CD4-positive, alpha-beta T cell treated with Interleukin-4 for 4 hours (primary cell): ENCODE measurements at regions not wholly inside any gene's neighbourhood (a gene's known extent, or its start where the extent isn't known, plus 50 kb on each side); places are given as distances from the start of the nearest gene placed in this dataset.

Experiments
- DNase-seq: peaks from one replicate; pipeline ENCODE4 v3.0.0-alpha.2; 2020

GRCh38 chrX:69110116-69110530, 55.1 kb downstream of the PJA1 start:
- no peak for DNase-seq

- DNase-seq = no peak
These were observed 55.5 kb downstream of the PJA1 start for GRCh38 chrX:69109706-69110105.

DNA sequence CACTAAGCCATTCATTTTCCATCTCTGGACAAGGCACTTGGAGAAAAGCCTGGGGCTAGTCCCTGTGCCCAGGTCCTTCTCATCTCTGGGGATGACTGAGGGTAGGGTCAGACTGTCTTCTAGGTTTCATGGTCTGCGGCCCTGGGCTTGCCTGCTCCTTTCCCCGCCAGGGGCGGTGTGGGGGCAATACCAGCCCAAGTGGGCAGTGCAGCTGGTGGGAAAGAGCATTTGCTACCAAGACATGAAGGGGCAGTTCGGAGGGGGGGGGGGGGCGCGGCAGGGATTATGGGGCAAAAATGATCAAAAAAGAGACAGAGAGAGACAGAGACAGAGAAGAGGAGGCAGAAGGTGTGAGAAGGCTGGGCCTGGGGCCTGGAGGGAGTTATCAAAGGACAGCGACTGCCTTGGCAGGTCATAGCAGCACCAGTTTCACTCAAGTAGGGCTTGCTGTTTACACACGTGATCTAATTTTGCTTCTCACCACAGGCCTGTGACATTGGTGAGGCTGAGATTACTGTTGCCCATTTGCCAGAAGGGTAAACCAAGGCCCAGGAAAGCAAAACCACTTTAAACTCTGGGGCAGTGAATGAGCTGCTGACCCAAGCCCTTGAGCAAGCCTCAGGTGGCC, 56.1 kb downstream of the PJA1 start:
- DNase-seq = no peak

DNA sequence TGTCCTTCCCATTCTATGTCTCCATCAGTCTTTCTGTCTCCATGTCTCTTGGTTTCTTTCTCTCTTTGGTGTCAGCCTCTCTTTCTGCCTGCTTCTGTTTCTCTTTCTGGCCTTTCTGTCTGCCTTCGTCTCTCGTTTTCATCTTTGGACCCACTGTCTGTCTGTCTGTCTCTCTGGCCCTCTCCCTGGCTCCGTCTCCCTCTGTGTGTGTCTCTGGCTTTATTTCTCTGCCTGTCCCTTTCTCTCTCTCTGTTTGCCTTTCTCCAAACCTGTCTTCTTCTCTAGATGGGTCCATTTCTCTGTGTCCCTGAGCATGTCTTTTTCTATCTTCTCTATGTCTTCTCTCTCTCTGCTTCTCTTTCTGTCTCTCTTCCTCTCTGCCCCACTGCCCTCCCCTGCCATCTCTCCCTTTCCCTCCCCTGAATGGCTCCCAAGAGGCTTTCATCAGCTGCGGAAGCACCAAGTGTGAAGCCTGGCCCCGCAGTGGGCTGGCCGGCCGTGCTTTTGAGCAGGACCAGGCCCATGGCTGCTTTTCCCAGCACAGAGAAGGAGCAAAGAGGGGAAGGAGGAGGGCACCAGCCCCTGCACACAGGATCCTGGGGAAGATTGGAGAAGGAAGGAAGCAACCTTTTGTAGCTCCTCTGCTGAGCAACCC, 57.4 kb downstream of the PJA1 start:
- no peak for DNase-seq

DNA sequence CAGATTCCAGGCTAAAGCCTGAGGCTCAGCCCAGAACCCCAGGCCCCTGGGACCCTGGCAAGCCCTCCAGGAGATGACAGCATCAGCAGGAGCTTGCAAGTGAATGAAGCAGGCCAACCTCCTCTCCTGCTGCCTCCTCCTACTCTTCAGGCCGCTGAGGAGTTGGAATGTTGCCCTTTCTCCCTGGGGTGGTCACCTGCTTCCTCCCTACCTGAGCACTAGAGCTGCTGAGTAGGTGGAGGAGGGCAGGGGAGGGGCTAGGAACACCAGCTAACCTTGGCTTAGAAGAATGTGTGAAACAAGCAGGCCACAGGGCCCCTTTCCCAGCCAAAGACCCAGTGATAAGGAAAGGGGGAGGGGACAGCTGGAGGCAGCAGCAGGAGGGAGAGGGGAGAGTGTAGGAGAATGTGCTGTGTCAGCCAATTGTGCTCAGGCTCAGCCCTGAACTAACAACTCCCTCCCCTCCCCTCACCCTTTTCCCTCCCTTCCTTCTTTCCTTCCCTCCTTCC, 58.0 kb downstream of the PJA1 start:
- no peak for DNase-seq

DNA sequence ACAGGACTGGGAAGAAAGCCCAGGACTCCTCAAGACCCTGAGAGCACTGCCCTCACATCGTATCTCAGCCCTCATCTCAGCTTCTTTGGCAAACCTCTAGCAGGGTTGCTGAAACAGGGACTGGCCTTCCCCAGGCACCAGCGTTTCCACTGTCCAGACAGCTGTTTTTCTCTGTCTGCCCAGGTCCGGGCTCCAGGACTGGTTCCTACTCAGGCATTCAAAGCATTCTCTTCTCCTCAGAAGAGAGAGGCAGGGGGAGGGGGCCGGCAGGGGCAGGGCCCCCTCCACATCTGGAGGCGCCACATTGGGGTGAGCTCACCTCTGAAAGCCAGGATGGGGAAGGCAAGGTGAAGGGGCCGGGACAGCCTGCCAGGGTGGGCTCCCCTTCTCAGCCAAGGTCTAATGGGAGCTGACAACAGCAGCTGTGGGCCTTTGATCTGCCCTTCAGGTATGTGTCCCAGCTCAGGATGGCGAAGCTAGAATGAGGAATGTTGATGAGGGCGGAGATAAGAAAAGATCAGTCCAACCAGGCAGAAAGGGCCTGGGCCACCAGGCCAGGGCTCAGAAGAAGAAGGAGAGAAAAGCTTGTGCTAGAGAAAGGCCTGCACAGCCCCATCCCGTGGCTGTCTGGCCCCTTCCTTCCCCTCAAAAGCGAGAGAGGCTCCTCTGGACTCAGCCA, 60.4 kb downstream of the PJA1 start:
- no peak for DNase-seq

DNA sequence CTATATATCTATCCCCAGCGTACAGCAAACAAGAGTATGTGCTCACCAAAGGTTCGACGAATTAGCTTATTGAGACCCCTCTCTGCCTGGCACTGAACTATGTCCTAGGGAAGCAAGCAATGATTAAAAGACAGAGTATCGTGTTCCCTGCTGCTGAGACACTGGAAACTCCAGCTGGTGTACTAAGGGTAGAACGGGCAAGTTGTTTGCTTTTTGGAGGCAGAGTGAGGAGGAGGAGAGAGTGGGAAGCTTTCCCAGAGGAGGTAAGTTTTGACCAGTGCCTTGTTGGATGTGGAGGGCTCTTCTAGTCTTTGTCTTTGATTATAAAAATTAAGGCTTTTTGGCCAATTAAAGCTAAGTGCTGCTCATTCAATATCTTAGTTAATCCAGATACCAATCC, 61.7 kb downstream of the PJA1 start:
- DNase-seq = no peak

GRCh38 chrX:69102612-69103194, 62.5 kb downstream of the PJA1 start:
- DNase-seq = no peak

DNA sequence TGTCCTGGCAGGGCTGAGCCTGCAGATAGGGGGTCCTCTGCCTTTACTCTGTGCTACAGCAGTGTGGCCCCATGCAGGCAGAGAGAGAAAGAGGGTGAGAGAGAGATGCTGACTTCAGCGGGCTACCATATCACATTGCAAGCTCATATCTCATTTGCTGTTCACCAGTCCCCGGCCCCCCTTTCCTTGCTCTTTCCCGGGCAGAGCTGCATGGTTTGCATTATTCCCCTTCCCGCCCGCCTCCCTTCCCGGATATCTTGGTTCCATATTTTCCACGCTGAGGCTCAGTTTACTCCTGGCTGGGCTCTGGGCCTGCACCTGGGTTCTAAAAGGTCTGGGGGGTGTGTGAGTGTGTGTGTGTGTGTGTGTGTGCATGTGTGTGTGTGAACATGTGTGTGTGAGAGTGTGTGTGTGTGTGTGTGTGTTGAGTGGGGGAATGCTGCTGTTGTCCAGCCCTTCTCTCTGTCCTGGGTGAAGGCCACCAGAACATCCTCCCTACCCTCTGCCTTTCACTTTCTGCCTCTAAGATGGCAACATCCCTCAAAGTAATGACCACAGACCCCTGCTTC, 63.5 kb downstream of the PJA1 start:
- no peak for DNase-seq

DNA sequence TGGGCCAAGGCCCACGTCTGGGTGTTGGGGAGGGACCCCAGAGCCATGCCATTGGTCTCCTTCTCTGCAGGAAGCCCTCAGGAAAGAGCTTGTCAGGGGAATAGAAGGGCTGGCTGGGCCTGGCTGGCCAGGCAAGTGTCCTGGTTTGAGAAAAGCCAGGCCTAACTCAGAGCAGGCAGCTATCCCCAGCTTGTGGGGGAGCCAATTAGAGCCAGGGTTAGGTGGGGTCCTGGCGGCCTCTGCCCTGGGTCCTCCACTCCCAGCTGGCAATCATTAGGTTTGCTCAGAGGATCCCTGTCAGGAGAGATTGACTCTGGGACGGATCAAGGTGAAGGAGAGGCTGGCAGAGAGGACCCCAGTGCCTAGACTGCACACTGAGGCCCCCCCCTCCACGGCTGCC, 64.8 kb downstream of the PJA1 start:
- no peak for DNase-seq

DNA sequence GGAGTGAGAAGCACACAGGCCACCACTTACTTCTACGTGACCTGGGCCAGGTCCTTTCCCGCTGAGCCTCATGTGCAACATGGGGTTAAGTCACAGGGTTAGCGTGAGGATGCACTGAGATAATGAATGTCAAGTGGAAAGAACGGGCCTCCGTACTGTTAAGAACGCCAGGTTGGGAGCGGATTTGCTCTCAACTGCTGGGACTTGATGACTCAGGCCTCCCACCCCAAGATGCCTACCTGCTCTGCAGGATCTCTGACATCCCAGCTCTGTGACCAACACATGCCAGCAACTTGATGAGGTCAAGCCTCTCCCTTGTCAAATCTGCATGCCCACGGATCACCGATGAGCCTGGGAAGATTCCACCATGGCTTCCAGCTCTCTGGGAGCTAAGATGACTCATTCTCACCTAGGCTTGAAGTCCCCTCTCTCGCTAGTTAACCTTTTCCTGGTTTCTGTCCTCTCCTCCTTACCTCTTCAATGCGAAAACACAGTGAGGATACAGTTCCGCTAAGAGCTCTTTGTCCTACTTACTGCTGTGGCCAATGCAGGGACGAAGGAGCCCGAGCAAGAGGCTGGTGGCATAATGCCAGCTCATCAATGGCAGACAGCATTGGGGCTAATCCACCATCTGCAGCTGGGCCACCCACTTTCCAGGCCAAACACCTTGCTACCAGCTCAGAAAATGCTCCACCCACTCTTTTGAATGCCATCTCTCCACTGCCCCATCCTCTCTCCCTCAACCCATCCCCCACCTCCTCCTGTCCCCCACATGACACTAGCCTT, 67.6 kb downstream of the PJA1 start:
- no peak for DNase-seq

DNA sequence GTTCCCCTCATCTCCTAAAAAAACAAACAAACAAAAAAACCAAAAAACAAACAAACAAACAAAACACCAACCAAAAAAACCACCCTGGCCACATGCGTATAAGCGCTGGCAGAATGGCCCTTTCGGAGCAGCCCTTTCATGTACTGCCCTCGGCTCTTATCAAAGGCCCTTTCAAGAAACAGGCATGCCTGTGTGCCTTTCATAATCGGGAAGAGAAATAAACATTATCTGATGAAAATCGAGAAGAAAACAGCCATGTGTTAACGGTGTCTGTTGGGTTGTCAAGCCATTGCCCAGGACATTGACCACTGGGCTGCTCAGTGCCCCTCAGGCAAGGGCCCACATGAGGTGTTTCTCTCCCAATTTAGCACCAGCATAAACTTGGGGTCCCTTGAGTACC, 68.3 kb downstream of the PJA1 start:
- DNase-seq = no peak

DNA sequence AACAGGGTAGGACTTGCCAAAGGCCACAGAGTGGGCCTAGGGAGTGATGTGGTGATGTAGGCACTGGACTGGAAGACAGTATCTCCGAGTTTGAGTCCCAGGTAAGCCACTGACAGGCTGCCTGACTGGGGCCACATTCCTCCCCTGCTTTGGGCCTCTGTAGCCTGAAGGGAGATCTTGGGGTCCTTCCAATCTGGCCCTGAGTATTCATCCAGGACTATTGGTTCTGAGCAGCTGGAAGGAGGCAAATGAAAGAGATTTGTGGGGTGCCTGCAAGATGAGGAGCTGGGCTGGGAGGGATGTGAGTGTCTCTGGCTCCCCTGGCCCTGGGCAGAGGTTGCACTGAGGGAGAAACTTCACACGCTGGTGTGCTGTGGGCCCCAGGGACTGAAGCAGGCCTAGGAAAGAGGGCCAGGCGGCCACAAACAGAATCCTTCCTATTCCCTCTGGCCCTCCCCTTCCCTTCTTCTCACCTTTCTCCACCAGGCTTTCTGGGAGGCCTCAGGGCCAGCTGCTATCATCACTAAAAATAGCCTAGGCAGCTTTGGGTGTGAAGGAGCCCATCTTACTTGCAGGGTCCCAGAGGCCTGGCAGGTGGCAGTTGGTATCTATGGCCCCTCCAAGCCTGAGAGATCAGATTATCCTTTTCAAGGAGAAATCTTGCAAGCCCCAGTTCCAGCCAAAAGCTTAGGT, 70.1 kb downstream of the PJA1 start:
- DNase-seq = no peak

GRCh38 chrX:69093960-69094871, 71.0 kb downstream of the PJA1 start:
- peak; percentile 28 for DNase-seq

- no peak for DNase-seq
These were observed 75.2 kb downstream of the PJA1 start for GRCh38 chrX:69090022-69090421.

GRCh38 chrX:69089203-69089602, 76.0 kb downstream of the PJA1 start:
- no peak for DNase-seq

DNA sequence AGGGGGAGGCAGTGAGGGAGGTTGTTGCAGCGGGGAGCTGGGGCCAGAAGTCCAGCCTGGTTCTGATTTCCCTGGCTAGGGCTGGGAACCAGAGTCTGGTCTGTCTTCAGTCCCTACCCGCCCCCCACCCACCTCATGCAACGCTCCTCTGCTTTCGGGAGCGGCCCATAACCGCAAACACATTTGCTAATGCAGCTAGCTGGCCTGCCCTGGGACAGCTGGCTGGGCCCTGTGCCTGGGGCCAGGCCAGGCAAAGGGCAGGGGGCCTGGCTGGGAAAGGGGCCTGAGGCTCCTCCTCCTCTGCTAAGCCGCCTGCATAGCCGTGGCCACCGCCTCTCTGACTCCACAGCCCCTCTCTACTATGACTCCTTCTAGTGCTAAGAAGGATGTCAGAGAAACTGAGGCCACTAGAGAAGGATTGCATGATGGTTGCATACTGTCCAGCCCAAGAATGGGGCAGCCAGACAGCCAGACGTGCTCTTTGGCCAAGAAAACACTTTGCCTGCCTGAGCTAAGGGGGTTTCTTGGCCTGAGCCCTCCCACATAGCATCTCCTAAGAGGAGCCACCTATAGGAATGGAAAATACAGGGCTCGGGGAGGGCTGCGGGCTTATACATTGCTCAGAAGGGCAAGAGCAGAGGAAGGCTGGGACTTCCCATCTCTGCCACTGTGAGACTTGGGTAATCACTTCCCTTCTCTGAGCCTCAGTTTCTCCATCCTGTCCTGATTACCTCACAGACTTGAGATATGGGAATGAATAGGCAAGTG, 76.9 kb downstream of the PJA1 start:
- no peak for DNase-seq

- DNase-seq = no peak
These were observed 79.4 kb downstream of the PJA1 start for GRCh38 chrX:69085826-69086225.

DNA sequence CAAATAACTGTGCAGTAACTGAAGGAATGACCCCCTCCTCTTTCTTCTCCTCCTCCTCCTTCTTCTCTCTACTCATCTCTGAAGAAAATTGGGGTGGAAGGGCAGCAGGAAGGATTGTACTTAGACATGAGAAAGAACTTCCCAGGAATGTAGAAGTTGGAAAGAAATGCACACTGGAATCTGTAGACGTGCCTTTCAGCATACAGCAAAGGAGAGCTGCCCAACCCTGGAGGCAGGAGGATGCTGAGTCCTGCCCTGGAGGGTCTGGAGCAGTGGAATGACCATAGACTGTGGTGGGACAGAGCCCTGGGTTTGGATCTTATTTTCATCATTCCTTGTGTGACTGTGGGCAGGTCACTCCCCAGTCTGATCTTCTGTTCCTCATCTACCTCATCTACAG, 80.1 kb downstream of the PJA1 start:
- no peak for DNase-seq

GRCh38 chrX:69083801-69084200, 81.5 kb downstream of the PJA1 start:
- no peak for DNase-seq
